HEK293T (cell line): ENCODE measurements at regions not wholly inside any gene's neighbourhood (a gene's known extent, or its start where the extent isn't known, plus 50 kb on each side); places are given as distances from the start of the nearest gene placed in this dataset.

Experiments used
- ELF4 ChIP-seq: fragments of 450-650 bp; IDR thresholded peaks from 2 replicates; pipeline ENCODE4 v1.6.1; 2017; ENCODE audit warnings: antibody characterized with exemption
- FOXA1 ChIP-seq: fragments of 450-650 bp; IDR thresholded peaks from 2 replicates; pipeline ENCODE4 v1.6.1; 2016; ENCODE audit warnings: mild to moderate bottlenecking
- FOXK2 ChIP-seq: fragments of 450-650 bp; IDR thresholded peaks from 2 replicates; pipeline ENCODE4 v1.6.1; 2016; ENCODE audit warnings: mild to moderate bottlenecking
- HDGF ChIP-seq: fragments of 450-650 bp; IDR thresholded peaks from 2 replicates; pipeline ENCODE4 v1.6.1; 2017; ENCODE audit warnings: antibody characterized with exemption, borderline replicate concordance
- L3MBTL2 ChIP-seq: fragments of 450-650 bp; conservative IDR thresholded peaks from 2 replicates; pipeline ENCODE4 v1.6.1; 2016; ENCODE audit warnings: mild to moderate bottlenecking
- LEF1 ChIP-seq: fragments of 450-650 bp; IDR thresholded peaks from 2 replicates; pipeline ENCODE4 v1.6.1; 2017; ENCODE audit warnings: mild to moderate bottlenecking, borderline replicate concordance
- ZNF384 ChIP-seq: fragments of 450-650 bp; IDR thresholded peaks from 2 replicates; pipeline ENCODE4 v1.6.1; 2016

GRCh38 chr20:52748285-52748932 is 223.7 kb upstream of the TSHZ2 start:
- no peak for TF ChIP-seq L3MBTL2
- TF ChIP-seq FOXA1 = no peak
- TF ChIP-seq HDGF = no peak
- TF ChIP-seq ZNF384 = no peak
- no peak for TF ChIP-seq ELF4
- no peak for TF ChIP-seq FOXK2
- no peak for TF ChIP-seq LEF1
